ENCODE measurements at regions not wholly inside any gene's neighbourhood (a gene's known extent, or its start where the extent isn't known, plus 50 kb on each side); places are given as distances from the start of the nearest gene placed in this dataset.
"Not testable (repeated sequence)": the region's sequence is repeated elsewhere in the genome, so short reads cannot be mapped to it uniquely, and the experiment has no call there.

GRCh38 chr3:53436828-53437227 is 57.6 kb upstream of the CACNA1D start:
- no peak overlapping the region for H2AFZ ChIP-seq (ENCODE audit: low read length)
- no peak overlapping the region for H3K4me3 ChIP-seq (ENCODE audit: low read length, poor library complexity, severe bottlenecking)
- no peaks in the 10 kb centered on the region for H3K9me2 ChIP-seq (replicated peaks; ENCODE audit: low read depth, low read length)
- no peak overlapping the region for H3K9ac ChIP-seq (ENCODE audit: low read depth, low read length, poor library complexity, severe bottlenecking)
- H3K4me2 ChIP-seq (ENCODE audit: low read depth, low read length, poor library complexity, severe bottlenecking), result no peak overlapping the region
- no peaks in the 10 kb centered on the region for H4K20me1 ChIP-seq (ENCODE audit: insufficient read depth, low read length, poor library complexity, severe bottlenecking)
- no peaks in the 10 kb centered on the region for H3K4me1 ChIP-seq (ENCODE audit: insufficient read depth, low read length, poor library complexity, severe bottlenecking)
- H3F3A ChIP-seq (ENCODE audit: low read depth), result no peaks in the 10 kb centered on the region
- no peaks in the 10 kb centered on the region for H3K36me3 ChIP-seq (ENCODE audit: insufficient read depth, low read length)
- TF ChIP-seq EZH2phosphoT487 (IDR thresholded peaks at IDR 0.05; ENCODE audit: borderline replicate concordance), result no peak
- TF ChIP-seq, protein P1, sequence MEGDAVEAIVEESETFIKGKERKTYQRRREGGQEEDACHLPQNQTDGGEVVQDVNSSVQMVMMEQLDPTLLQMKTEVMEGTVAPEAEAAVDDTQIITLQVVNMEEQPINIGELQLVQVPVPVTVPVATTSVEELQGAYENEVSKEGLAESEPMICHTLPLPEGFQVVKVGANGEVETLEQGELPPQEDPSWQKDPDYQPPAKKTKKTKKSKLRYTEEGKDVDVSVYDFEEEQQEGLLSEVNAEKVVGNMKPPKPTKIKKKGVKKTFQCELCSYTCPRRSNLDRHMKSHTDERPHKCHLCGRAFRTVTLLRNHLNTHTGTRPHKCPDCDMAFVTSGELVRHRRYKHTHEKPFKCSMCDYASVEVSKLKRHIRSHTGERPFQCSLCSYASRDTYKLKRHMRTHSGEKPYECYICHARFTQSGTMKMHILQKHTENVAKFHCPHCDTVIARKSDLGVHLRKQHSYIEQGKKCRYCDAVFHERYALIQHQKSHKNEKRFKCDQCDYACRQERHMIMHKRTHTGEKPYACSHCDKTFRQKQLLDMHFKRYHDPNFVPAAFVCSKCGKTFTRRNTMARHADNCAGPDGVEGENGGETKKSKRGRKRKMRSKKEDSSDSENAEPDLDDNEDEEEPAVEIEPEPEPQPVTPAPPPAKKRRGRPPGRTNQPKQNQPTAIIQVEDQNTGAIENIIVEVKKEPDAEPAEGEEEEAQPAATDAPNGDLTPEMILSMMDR (conservative IDR thresholded peaks at IDR 0.05; ENCODE audit: low read length), result no peak
- no peaks in the 10 kb centered on the region for H3K79me2 ChIP-seq (ENCODE audit: insufficient read depth, low read length)
- no peaks in the 10 kb centered on the region for H3K9me3 ChIP-seq (ENCODE audit: insufficient read depth, low read depth, low read length)
- no peaks in the 10 kb centered on the region for H3K27me3 ChIP-seq (ENCODE audit: insufficient read depth, low read length, poor library complexity, severe bottlenecking)

- not testable (repeated sequence) for H3K9ac ChIP-seq (ENCODE audit: low read depth, low read length, poor library complexity, severe bottlenecking); H3K9me2 ChIP-seq (replicated peaks; ENCODE audit: low read depth, low read length); H3K4me1 ChIP-seq (ENCODE audit: insufficient read depth, low read length, poor library complexity, severe bottlenecking); H3K4me3 ChIP-seq (ENCODE audit: low read length, poor library complexity, severe bottlenecking); H3K27me3 ChIP-seq (ENCODE audit: insufficient read depth, low read length, poor library complexity, severe bottlenecking); H3K79me2 ChIP-seq (ENCODE audit: insufficient read depth, low read length); H3F3A ChIP-seq (ENCODE audit: low read depth); H3K9me3 ChIP-seq (ENCODE audit: insufficient read depth, low read depth, low read length); H3K4me2 ChIP-seq (ENCODE audit: low read depth, low read length, poor library complexity, severe bottlenecking); H2AFZ ChIP-seq (ENCODE audit: low read length); H4K20me1 ChIP-seq (ENCODE audit: insufficient read depth, low read length, poor library complexity, severe bottlenecking); H3K36me3 ChIP-seq (ENCODE audit: insufficient read depth, low read length)
Observed at GRCh38 chr3:53442863-53443262, 51.5 kb upstream of the CACNA1D start.

Data from Loucy (cell line).